ENCODE measurements at regions not wholly inside any gene's neighbourhood (a gene's known extent, or its start where the extent isn't known, plus 50 kb on each side); places are given as distances from the start of the nearest gene placed in this dataset.

- TF ChIP-seq SUZ12 (IDR thresholded peaks at IDR 0.05; ENCODE audit: extremely low read depth, insufficient read depth, insufficient read length) (no peak), YY1 (IDR thresholded peaks at IDR 0.05; ENCODE audit: insufficient read depth, insufficient read length) (no peak)
Observed at GRCh38 chr13:48181482-48182145, 51.4 kb upstream of the ITM2B start.
